ENCODE measurements at regions not wholly inside any gene's neighbourhood (a gene's known extent, or its start where the extent isn't known, plus 50 kb on each side); places are given as distances from the start of the nearest gene placed in this dataset.

DNA sequence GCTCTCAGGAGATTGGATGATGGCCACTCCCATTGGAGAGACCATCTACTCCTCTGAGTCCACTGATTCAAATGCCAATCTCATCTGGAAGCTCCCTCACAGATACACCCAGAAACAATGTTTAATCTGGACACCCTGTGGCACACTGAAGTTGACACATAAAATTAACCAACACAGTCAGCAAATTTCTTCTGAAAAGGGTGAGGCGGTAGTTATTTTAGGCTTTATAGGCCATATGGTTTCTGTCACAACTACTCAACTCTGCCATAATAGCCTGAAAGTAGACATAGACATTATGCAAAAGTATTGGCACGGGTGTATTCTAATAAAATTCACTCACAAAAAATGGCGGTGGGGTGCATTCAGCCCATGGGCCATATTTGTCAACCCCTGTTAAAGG lies 244.5 kb upstream of the VLDLR start:
- TF ChIP-seq, protein P1, sequence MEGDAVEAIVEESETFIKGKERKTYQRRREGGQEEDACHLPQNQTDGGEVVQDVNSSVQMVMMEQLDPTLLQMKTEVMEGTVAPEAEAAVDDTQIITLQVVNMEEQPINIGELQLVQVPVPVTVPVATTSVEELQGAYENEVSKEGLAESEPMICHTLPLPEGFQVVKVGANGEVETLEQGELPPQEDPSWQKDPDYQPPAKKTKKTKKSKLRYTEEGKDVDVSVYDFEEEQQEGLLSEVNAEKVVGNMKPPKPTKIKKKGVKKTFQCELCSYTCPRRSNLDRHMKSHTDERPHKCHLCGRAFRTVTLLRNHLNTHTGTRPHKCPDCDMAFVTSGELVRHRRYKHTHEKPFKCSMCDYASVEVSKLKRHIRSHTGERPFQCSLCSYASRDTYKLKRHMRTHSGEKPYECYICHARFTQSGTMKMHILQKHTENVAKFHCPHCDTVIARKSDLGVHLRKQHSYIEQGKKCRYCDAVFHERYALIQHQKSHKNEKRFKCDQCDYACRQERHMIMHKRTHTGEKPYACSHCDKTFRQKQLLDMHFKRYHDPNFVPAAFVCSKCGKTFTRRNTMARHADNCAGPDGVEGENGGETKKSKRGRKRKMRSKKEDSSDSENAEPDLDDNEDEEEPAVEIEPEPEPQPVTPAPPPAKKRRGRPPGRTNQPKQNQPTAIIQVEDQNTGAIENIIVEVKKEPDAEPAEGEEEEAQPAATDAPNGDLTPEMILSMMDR (conservative IDR thresholded peaks at IDR 0.05 in 1 of 2, IDR thresholded peaks at IDR 0.05 in 1 of 2; ENCODE audit: low read depth in 1 of 2, low read length in 2 of 2): no peak
- TF ChIP-seq EZH2 (IDR thresholded peaks at IDR 0.05; ENCODE audit: low read length, missing control alignments): no peak

Data from fibroblast of lung (primary cell).